HEK293T (cell line): ENCODE measurements at regions not wholly inside any gene's neighbourhood (a gene's known extent, or its start where the extent isn't known, plus 50 kb on each side); places are given as distances from the start of the nearest gene placed in this dataset.

Source experiments
- BHLHE40 ChIP-seq: fragments of 450-650 bp; IDR thresholded peaks from 2 replicates; pipeline ENCODE4 v1.6.1; 2016; ENCODE audit warnings: mild to moderate bottlenecking, moderate library complexity, borderline replicate concordance
- CTBP1 ChIP-seq: fragments of 450-650 bp; IDR thresholded peaks from 2 replicates; pipeline ENCODE4 v1.6.1; 2016; ENCODE audit warnings: borderline replicate concordance
- ELF4 ChIP-seq: fragments of 450-650 bp; IDR thresholded peaks from 2 replicates; pipeline ENCODE4 v1.6.1; 2017; ENCODE audit warnings: antibody characterized with exemption
- FOXA1 ChIP-seq: fragments of 450-650 bp; IDR thresholded peaks from 2 replicates; pipeline ENCODE4 v1.6.1; 2016; ENCODE audit warnings: mild to moderate bottlenecking
- FOXM1 ChIP-seq: fragments of 450-650 bp; IDR thresholded peaks from 2 replicates; pipeline ENCODE4 v1.6.1; 2017; ENCODE audit warnings: mild to moderate bottlenecking, borderline replicate concordance
- HDGF ChIP-seq: fragments of 450-650 bp; IDR thresholded peaks from 2 replicates; pipeline ENCODE4 v1.6.1; 2017; ENCODE audit warnings: antibody characterized with exemption, borderline replicate concordance
- NFRKB ChIP-seq: fragments of 450-650 bp; IDR thresholded peaks from 2 replicates; pipeline ENCODE4 v1.6.1; 2016; ENCODE audit warnings: mild to moderate bottlenecking, moderate library complexity
- PKNOX1 ChIP-seq: fragments of 450-650 bp; IDR thresholded peaks from 2 replicates; pipeline ENCODE4 v1.6.1; 2016
- SP1 ChIP-seq: fragments of 450-650 bp; IDR thresholded peaks from 2 replicates; pipeline ENCODE4 v1.6.1; 2017
- SUZ12 ChIP-seq: fragments of 450-650 bp; IDR thresholded peaks from 2 replicates; pipeline ENCODE4 v1.6.1; 2016; ENCODE audit warnings: mild to moderate bottlenecking
- ZNF384 ChIP-seq: fragments of 450-650 bp; IDR thresholded peaks from 2 replicates; pipeline ENCODE4 v1.6.1; 2016

- no peak for TF ChIP-seq ZNF384
- no peak for TF ChIP-seq SP1
- TF ChIP-seq SUZ12 = no peak
- TF ChIP-seq FOXM1 = no peak
- no peak for TF ChIP-seq CTBP1
- TF ChIP-seq ELF4 = no peak
- TF ChIP-seq NFRKB = no peak
- no peak for TF ChIP-seq BHLHE40
- no peak for TF ChIP-seq PKNOX1
- TF ChIP-seq HDGF = no peak
- TF ChIP-seq FOXA1 = no peak
Observed at GRCh38 chr18:25497151-25497794, 145.3 kb upstream of the ZNF521 start.
